K562 (cell line): ENCODE measurements at regions not wholly inside any gene's neighbourhood (a gene's known extent, or its start where the extent isn't known, plus 50 kb on each side); places are given as distances from the start of the nearest gene placed in this dataset.
"Not testable (repeated sequence)": the region's sequence is repeated elsewhere in the genome, so short reads cannot be mapped to it uniquely, and the experiment has no call there.

Source experiments
- ATAC-seq: fragments of 200-7000 bp; cut with Tn5 transposase; 3 replicates; pipeline ENCODE4 v1.9.1; 2020; ENCODE audit warnings: moderate library complexity
- BruUV-seq: library from RNA; stranded (reverse); fragments of 400-500 nt; replicated peaks from 2 replicates; lab custom pipeline; 2021; lab: Mats Ljungman, UMichigan
- CTCF ChIA-PET: fragments of 300-600 bp; formaldehyde crosslinking; extraction: SDS; loops from one replicate; lab custom pipeline; 2021; ENCODE audit warnings: low intra/inter-chr PET ratio; lab: Yijun Ruan, JAX
- POLR2A ChIA-PET: fragments of 300-600, 350-650 bp; sonication (Branson Sonifier 250); formaldehyde crosslinking; extraction: SDS; loops from one replicate; lab custom pipeline; 2021; ENCODE audit warnings: antibody characterized with exemption, inconsistent platforms; lab: Yijun Ruan, JAX
- DNase-seq, 4 experiments: peaks; one replicate each; pipeline versions ENCODE4 v3.0.0 to v3.0.0-alpha.2; 2011 to 2018; ENCODE audit warnings: low spot score in 3 of 4, mixed read lengths in 3 of 4; ENCODE audit errors: extremely low read depth in 1 of 4
- FAIRE-seq: peaks from 2 replicates; lab custom pipeline; 2011; peaks lifted over from hg19 to GRCh38; lab: Jason Lieb, UNC
- H2AFZ ChIP-seq: 2 replicates; pipeline ENCODE4 v1.6.0; 2011; ENCODE audit warnings: low read depth, low read length, control low read depth, inconsistent platforms
- H3K27ac ChIP-seq: fragments of 200-600 bp; 3 replicates; pipeline ENCODE4 v1.8.0; 2011; ENCODE audit warnings: low read depth, mild to moderate bottlenecking, control low read depth, inconsistent platforms, low read length, moderate library complexity, mixed read lengths; ENCODE audit errors: extremely low read depth
- H3K27me3 ChIP-seq, 2 experiments: fragments of 300-600 bp in 1 of 2; 2 replicates in 1 of 2; 3 replicates in 1 of 2; pipeline versions ENCODE4 v1.6.0 to v1.8.0; 2011; ENCODE audit warnings: inconsistent platforms in 2 of 2, low read length in 2 of 2, mild to moderate bottlenecking in 1 of 2, mixed read lengths in 1 of 2, moderate library complexity in 1 of 2; ENCODE audit not compliant: control insufficient read depth in 2 of 2, insufficient read depth in 2 of 2
- H3K36me3 ChIP-seq: fragments of 300-600 bp; 3 replicates; pipeline ENCODE4 v1.8.0; 2011; ENCODE audit warnings: mild to moderate bottlenecking, low read length, inconsistent platforms; ENCODE audit not compliant: control insufficient read depth, insufficient read depth
- H3K4me1 ChIP-seq, 2 experiments: fragments of 200-600 bp in 1 of 2; replicated peaks in 1 of 2; 2 replicates in 1 of 2; 3 replicates in 1 of 2; pipeline versions ENCODE4 v1.5.1 to v1.8.0; 2011; ENCODE audit warnings: inconsistent platforms in 2 of 2, low read length in 2 of 2, mild to moderate bottlenecking in 1 of 2, mixed read lengths in 1 of 2, moderate library complexity in 1 of 2; ENCODE audit not compliant: control insufficient read depth in 2 of 2, insufficient read depth in 2 of 2
- H3K4me2 ChIP-seq: 2 replicates; pipeline ENCODE4 v1.6.1; 2011; ENCODE audit warnings: low read length, control low read depth, inconsistent platforms, mixed read lengths; ENCODE audit not compliant: insufficient read depth
- H3K4me3 ChIP-seq: fragments of 200-600 bp; sonication (generic), shearing (Covaris generic); 2 replicates; pipeline ENCODE4 v1.5.1; 2016; ENCODE audit warnings: control low read depth, inconsistent platforms
- H3K79me2 ChIP-seq: fragments of 200-600 bp; 3 replicates; pipeline ENCODE4 v1.8.0; 2011; ENCODE audit warnings: low read length, inconsistent platforms; ENCODE audit not compliant: control insufficient read depth, insufficient read depth
- H3K9ac ChIP-seq, 2 experiments: 2 replicates each; pipeline versions ENCODE4 v1.6.0 to v1.6.1; 2011; ENCODE audit warnings: low read depth in 2 of 2, low read length in 2 of 2, control low read depth in 1 of 2, inconsistent platforms in 1 of 2, mild to moderate bottlenecking in 1 of 2, mixed read lengths in 1 of 2; ENCODE audit not compliant: insufficient read depth in 1 of 2
- H3K9me1 ChIP-seq: one replicate; pipeline ENCODE4 v1.6.0; 2011; ENCODE audit warnings: inconsistent platforms, mild to moderate bottlenecking, low read length, moderate library complexity; ENCODE audit not compliant: control insufficient read depth, insufficient read depth
- H3K9me3 ChIP-seq: replicated peaks from 2 replicates; pipeline ENCODE4 v1.5.1; 2011; ENCODE audit warnings: low read depth, low read length, inconsistent platforms; ENCODE audit not compliant: control insufficient read depth, insufficient read depth
- H4K20me1 ChIP-seq: replicated peaks from 2 replicates; pipeline ENCODE4 v1.6.1; 2011; ENCODE audit warnings: low read length, inconsistent platforms, mixed read lengths; ENCODE audit not compliant: control insufficient read depth, insufficient read depth
- COPS2 ChIP-seq: fragments of 450-650 bp; conservative IDR thresholded peaks from 2 replicates; pipeline ENCODE4 v1.6.1; 2016; ENCODE audit warnings: mild to moderate bottlenecking, moderate library complexity
- HNRNPUL1 ChIP-seq: fragments of 200-400 bp; formaldehyde crosslinking; IDR thresholded peaks from 2 replicates; pipeline ENCODE4 v1.6.1; 2017; ENCODE audit warnings: low read length
- MECOM ChIP-seq: fragments of 250-450 bp; sonication (Bioruptor Pico); IDR thresholded peaks from 2 replicates; pipeline ENCODE4 v1.8.0; 2022; ENCODE audit warnings: inconsistent platforms
- MYNN ChIP-seq, 2 experiments: sonication (generic); formaldehyde crosslinking in 1 of 2; IDR thresholded peaks; 2 replicates each; pipeline versions ENCODE4 v1.5.0 to v1.6.1; 2016 to 2020; ENCODE audit warnings: antibody characterized with exemption in 1 of 2, missing genetic modification reagents in 1 of 2
- NCOA6 ChIP-seq: fragments of 450-650 bp; IDR thresholded peaks from 2 replicates; pipeline ENCODE4 v1.6.1; 2017; ENCODE audit warnings: mild to moderate bottlenecking
- PRMT5 ChIP-seq: sonication (generic); formaldehyde crosslinking; IDR thresholded peaks from 2 replicates; pipeline ENCODE4 v1.5.0; 2020; ENCODE audit warnings: missing genetic modification reagents
- ZHX1 ChIP-seq: fragments of 150-350 bp; conservative IDR thresholded peaks from 2 replicates; pipeline ENCODE4 v1.6.1; 2014; ENCODE audit warnings: low read length
- ZNF584 ChIP-seq: fragments of 200-800 bp; sonication (Bioruptor generic); IDR thresholded peaks from 2 replicates; pipeline ENCODE4 v1.6.1; 2016; ENCODE audit warnings: low read depth, mild to moderate bottlenecking, missing genetic modification characterization, missing compliant biosample characterization
- ZNF707 ChIP-seq: fragments of 250-450 bp; sonication (Bioruptor Pico); conservative IDR thresholded peaks from 2 replicates; pipeline ENCODE4 v1.8.0; 2022; ENCODE audit warnings: inconsistent platforms, mild to moderate bottlenecking, moderate library complexity
- WGBS: fragments of 100-300 bp; shearing (Covaris generic); methylation state at CpG from one replicate; pipeline ENCODE4 v1.1.6; 2016; ENCODE audit warnings: low coverage, mixed read lengths; ENCODE audit not compliant: insufficient coverage; ENCODE audit errors: missing lambda C conversion rate; 5-methylcytosine and 5-hydroxymethylcytosine counted together
- in situ Hi-C: fragments of 300-500 bp; cut with MboI; formaldehyde crosslinking; loops from 4 replicates; pipeline ENCODE4 v1.15.0; 2018; ENCODE audit warnings: inconsistent platforms, mixed read lengths
- intact Hi-C: fragments of 100-400 bp; cut with micrococcal nuclease; formaldehyde crosslinking; loops from 2 replicates; pipeline ENCODE4 v1.14.2; 2022

- H3K79me2 ChIP-seq, result no peaks in the 10 kb centered on the region
- intact Hi-C loops, result no loop called here
- WGBS, result 4% methylated on average over 4 of the region's 4 CpGs
- no peaks in the 10 kb centered on the region for H3K27me3 ChIP-seq
- no peaks in the 10 kb centered on the region for H3K36me3 ChIP-seq
- H3K4me2 ChIP-seq, result no peak overlapping the region
- BruUV-seq, result no TSS peak
- H3K9me1 ChIP-seq, result no peaks in the 10 kb centered on the region
- POLR2A ChIA-PET, result interaction anchor here (1.0 kb wide), 1 partner anchor 11 kb away, joined by 3 read pairs; no protein-coding TSS in a partner anchor
- DNase-seq, result no peak
- no peak overlapping the region for H2AFZ ChIP-seq
- no peak overlapping the region for H3K27ac ChIP-seq
- no peaks in the 10 kb centered on the region for H4K20me1 ChIP-seq
- no peak for ATAC-seq
- in situ Hi-C loops, result no loop called here
- H3K4me3 ChIP-seq, result no peak overlapping the region
- TF ChIP-seq MYNN (IDR thresholded peaks at IDR 0.05) (no peak), MYNN (CRISPR knock-in tag; IDR thresholded peaks at IDR 0.05) (no peak), MECOM (no peak), PRMT5 (CRISPR knock-in tag) (no peak), HNRNPUL1 (no peak), ZHX1 (no peak), COPS2 (no peak), NCOA6 (no peak), ZNF707 (no peak), ZNF584 (CRISPR knock-in tag) (no peak)
- no peak overlapping the region for H3K9ac ChIP-seq
- CTCF ChIA-PET, result no interaction called here
- no peak for FAIRE-seq
- H3K4me1 ChIP-seq, result no peaks in the 10 kb centered on the region
- H3K9me3 ChIP-seq, result no peaks in the 10 kb centered on the region
Observed at GRCh38 chr5:62100201-62100600, 205.8 kb upstream of the KIF2A start.

- H3K4me3 ChIP-seq, H3K4me1 ChIP-seq, H3K4me2 ChIP-seq, CTCF ChIA-PET, H3K9me3 ChIP-seq, H3K27me3 ChIP-seq, H3K9me1 ChIP-seq, intact Hi-C loops, H3K79me2 ChIP-seq, H3K27ac ChIP-seq, FAIRE-seq, H2AFZ ChIP-seq, DNase-seq, BruUV-seq, POLR2A ChIA-PET, ATAC-seq, H3K9ac ChIP-seq, H4K20me1 ChIP-seq, in situ Hi-C loops, H3K36me3 ChIP-seq: not testable (repeated sequence)
- WGBS, result 0% methylated on average over 4 of the region's 4 CpGs
Observed at GRCh38 chr5:62103863-62104262, 202.1 kb upstream of the KIF2A start.
